HAP-1 (cell line): ENCODE measurements at regions not wholly inside any gene's neighbourhood (a gene's known extent, or its start where the extent isn't known, plus 50 kb on each side); places are given as distances from the start of the nearest gene placed in this dataset.
"Not testable (repeated sequence)": the region's sequence is repeated elsewhere in the genome, so short reads cannot be mapped to it uniquely, and the experiment has no call there.

Source experiments
- DNase-seq, 2 experiments: peaks; one replicate each; pipeline ENCODE4 v3.0.0-alpha.2; 2016 to 2020; ENCODE audit warnings: low spot score in 2 of 2
- H3K27me3 ChIP-seq: fragments of 250-450 bp; sonication (Bioruptor Pico); 2 replicates; pipeline ENCODE4 v1.5.1; 2020; ENCODE audit warnings: low read depth, mild to moderate bottlenecking, moderate library complexity
- H3K36me3 ChIP-seq: fragments of 250-450 bp; sonication (Bioruptor Pico); replicated peaks from 2 replicates; pipeline ENCODE4 v1.5.1; 2020; ENCODE audit warnings: mild to moderate bottlenecking
- H3K4me1 ChIP-seq: fragments of 250-450 bp; sonication (Bioruptor Pico); 2 replicates; pipeline ENCODE4 v1.5.1; 2020; ENCODE audit warnings: mild to moderate bottlenecking
- H3K4me3 ChIP-seq: fragments of 250-450 bp; sonication (Bioruptor Pico); 2 replicates; pipeline ENCODE4 v1.5.1; 2020; ENCODE audit warnings: mild to moderate bottlenecking, moderate library complexity
- H3K9me3 ChIP-seq: fragments of 250-450 bp; sonication (Bioruptor Pico); 2 replicates; pipeline ENCODE4 v1.5.1; 2020; ENCODE audit warnings: mild to moderate bottlenecking, moderate library complexity
- in situ Hi-C: fragments of 300-500 bp; cut with MboI; formaldehyde crosslinking; loops from 3 replicates; pipeline ENCODE4 v1.14.3; 2020; ENCODE audit warnings: low sequenced_read_pairs, inconsistent platforms, mixed read lengths

GRCh38 chr7:17396692-17397091, 98.2 kb downstream of the AHR start:
- in situ Hi-C loops: no loop called here

GRCh38 chr7:17401791-17402627, 103.6 kb downstream of the AHR start:
- Histone ChIP-seq H3K27me3 (no peaks in the 10 kb centered on the region), H3K4me1 (no peaks in the 10 kb centered on the region), H3K36me3 (no peaks in the 10 kb centered on the region), H3K9me3 (no peaks in the 10 kb centered on the region), H3K4me3 (no peak overlapping the region)
- in situ Hi-C loops: no loop called here
- DNase-seq: no peak

More at GRCh38 chr7:17396692-17397091, 98.2 kb downstream of the AHR start:
- Histone ChIP-seq H3K36me3 (no peaks in the 10 kb centered on the region), H3K4me3 (no peak overlapping the region), H3K4me1 (no peaks in the 10 kb centered on the region), H3K9me3 (peaks cover 3% of the 10 kb centered on the region; the same call in 1 of the 2 replicates), H3K27me3 (no peaks in the 10 kb centered on the region)
- DNase-seq: no peak

- no peaks in the 10 kb centered on the region for H3K9me3 ChIP-seq
- no peaks in the 10 kb centered on the region for H3K27me3 ChIP-seq
- H3K4me3 ChIP-seq: no peak overlapping the region
- in situ Hi-C loops: no loop called here
- DNase-seq: no peak
- no peaks in the 10 kb centered on the region for H3K4me1 ChIP-seq
- no peaks in the 10 kb centered on the region for H3K36me3 ChIP-seq
Measured at GRCh38 chr7:17402628-17403278, 104.3 kb downstream of the AHR start.

GRCh38 chr7:17404006-17404405, 105.6 kb downstream of the AHR start:
- H3K9me3 ChIP-seq: no peaks in the 10 kb centered on the region
- no peaks in the 10 kb centered on the region for H3K27me3 ChIP-seq
- in situ Hi-C loops: no loop called here
- no peaks in the 10 kb centered on the region for H3K36me3 ChIP-seq
- H3K4me3 ChIP-seq: no peak overlapping the region
- no peak for DNase-seq
- no peaks in the 10 kb centered on the region for H3K4me1 ChIP-seq

GRCh38 chr7:17405786-17406185, 107.3 kb downstream of the AHR start:
- H3K9me3 ChIP-seq: no peaks in the 10 kb centered on the region
- H3K4me1 ChIP-seq: no peaks in the 10 kb centered on the region
- in situ Hi-C loops: no loop called here
- no peak for DNase-seq
- H3K4me3 ChIP-seq: no peak overlapping the region
- no peaks in the 10 kb centered on the region for H3K27me3 ChIP-seq
- H3K36me3 ChIP-seq: no peaks in the 10 kb centered on the region

- Histone ChIP-seq H3K4me1 (no peaks in the 10 kb centered on the region), H3K36me3 (no peaks in the 10 kb centered on the region), H3K9me3 (no peaks in the 10 kb centered on the region), H3K4me3 (no peak overlapping the region), H3K27me3 (no peaks in the 10 kb centered on the region)
- DNase-seq: no peak
- in situ Hi-C loops: no loop called here
Measured at GRCh38 chr7:17406738-17407137, 108.3 kb downstream of the AHR start.

GRCh38 chr7:17407229-17407628, 108.8 kb downstream of the AHR start:
- DNase-seq: no peak
- Histone ChIP-seq H3K4me1 (no peaks in the 10 kb centered on the region), H3K4me3 (no peak overlapping the region), H3K9me3 (no peaks in the 10 kb centered on the region), H3K36me3 (no peaks in the 10 kb centered on the region), H3K27me3 (no peaks in the 10 kb centered on the region)
- in situ Hi-C loops: no loop called here

- H3K9me3 ChIP-seq: no peaks in the 10 kb centered on the region
- in situ Hi-C loops: no loop called here
- no peaks in the 10 kb centered on the region for H3K36me3 ChIP-seq
- no peak for DNase-seq
- no peaks in the 10 kb centered on the region for H3K27me3 ChIP-seq
- H3K4me3 ChIP-seq: no peak overlapping the region
- no peaks in the 10 kb centered on the region for H3K4me1 ChIP-seq
Measured at GRCh38 chr7:17408245-17408903, 109.9 kb downstream of the AHR start.

- Histone ChIP-seq H3K36me3 (no peaks in the 10 kb centered on the region), H3K4me3 (no peak overlapping the region), H3K9me3 (no peaks in the 10 kb centered on the region), H3K4me1 (no peaks in the 10 kb centered on the region), H3K27me3 (no peaks in the 10 kb centered on the region)
- DNase-seq: no peak
- in situ Hi-C loops: no loop called here
Measured at GRCh38 chr7:17408904-17409290, 110.4 kb downstream of the AHR start.

GRCh38 chr7:17411922-17412321, 113.5 kb downstream of the AHR start:
- Histone ChIP-seq H3K4me3 (no peak overlapping the region), H3K27me3 (no peaks in the 10 kb centered on the region), H3K36me3 (no peaks in the 10 kb centered on the region), H3K4me1 (no peaks in the 10 kb centered on the region), H3K9me3 (no peaks in the 10 kb centered on the region)
- no peak for DNase-seq
- in situ Hi-C loops: no loop called here

- no peak for DNase-seq
- Histone ChIP-seq H3K36me3 (no peaks in the 10 kb centered on the region), H3K4me1 (no peaks in the 10 kb centered on the region), H3K9me3 (no peaks in the 10 kb centered on the region), H3K4me3 (no peak overlapping the region), H3K27me3 (no peaks in the 10 kb centered on the region)
- in situ Hi-C loops: no loop called here
Measured at GRCh38 chr7:17412883-17413282, 114.4 kb downstream of the AHR start.

GRCh38 chr7:17415955-17416354, 117.5 kb downstream of the AHR start:
- H3K27me3 ChIP-seq: 0 out of 2 replicates have a peak, but pooled peaks cover 2% of the 10 kb centered on the region
- H3K9me3 ChIP-seq: no peaks in the 10 kb centered on the region
- no peak for DNase-seq
- H3K4me1 ChIP-seq: no peaks in the 10 kb centered on the region
- in situ Hi-C loops: no loop called here
- no peaks in the 10 kb centered on the region for H3K36me3 ChIP-seq
- H3K4me3 ChIP-seq: no peak overlapping the region

GRCh38 chr7:17420308-17421015, 122.0 kb downstream of the AHR start:
- H3K36me3 ChIP-seq, DNase-seq, H3K27me3 ChIP-seq, H3K4me3 ChIP-seq, in situ Hi-C loops, H3K4me1 ChIP-seq, H3K9me3 ChIP-seq: not testable (repeated sequence)
